Parathyroid adenoma (tissue), 2 donors: ENCODE measurements at regions not wholly inside any gene's neighbourhood (a gene's known extent, or its start where the extent isn't known, plus 50 kb on each side); places are given as distances from the start of the nearest gene placed in this dataset.

ENCODE experiments used
- H2AFZ ChIP-seq: fragments of 300-600 bp; sonication (generic); one replicate; pipeline ENCODE4 v1.7.0; 2017; ENCODE audit warnings: antibody characterized with exemption, mild to moderate bottlenecking
- H3K27ac ChIP-seq: fragments of 300-600 bp; sonication (generic); one replicate; pipeline ENCODE4 v1.7.0; 2017
- H3K27me3 ChIP-seq: fragments of 300-600 bp; sonication (generic); one replicate; pipeline ENCODE4 v1.7.0; 2017; ENCODE audit warnings: low read length; ENCODE audit not compliant: control insufficient read depth, insufficient read depth
- H3K36me3 ChIP-seq: fragments of 300-600 bp; sonication (generic); one replicate; pipeline ENCODE4 v1.7.0; 2017; ENCODE audit warnings: low read length; ENCODE audit not compliant: control insufficient read depth, insufficient read depth
- H3K4me1 ChIP-seq: fragments of 300-600 bp; sonication (generic); one replicate; pipeline ENCODE4 v1.7.0; 2017; ENCODE audit warnings: control low read depth
- H3K4me2 ChIP-seq: fragments of 300-600 bp; sonication (generic); one replicate; pipeline ENCODE4 v1.7.0; 2017; ENCODE audit warnings: low read length
- H3K4me3 ChIP-seq: fragments of 300-600 bp; sonication (generic); one replicate; pipeline ENCODE4 v1.7.0; 2017; ENCODE audit warnings: low read depth, low read length
- H3K79me2 ChIP-seq: fragments of 300-600 bp; sonication (generic); one replicate; pipeline ENCODE4 v1.7.0; 2017; ENCODE audit warnings: control low read depth
- H3K9ac ChIP-seq: fragments of 300-600 bp; sonication (generic); one replicate; pipeline ENCODE4 v1.7.0; 2017; ENCODE audit warnings: mild to moderate bottlenecking
- H3K9me3 ChIP-seq: fragments of 300-600 bp; sonication (generic); one replicate; pipeline ENCODE4 v1.7.0; 2017; ENCODE audit warnings: low read length; ENCODE audit not compliant: control insufficient read depth
- CTCF ChIP-seq: fragments of 300-600 bp; sonication (generic); IDR thresholded peaks from one replicate; pipeline ENCODE4 v1.7.0; 2017; ENCODE audit warnings: antibody characterized with exemption, mild to moderate bottlenecking
- donor health status: primary hyperparathyroidism.

GRCh38 chr21:28112511-28112910, 880.2 kb downstream of the LTN1 start:
- Histone ChIP-seq H3K4me3 (no peak overlapping the region), H3K36me3 (no peaks in the 10 kb centered on the region), H3K9me3 (no peaks in the 10 kb centered on the region), H3K4me1 (no peaks in the 10 kb centered on the region), H3K27ac (no peak overlapping the region), H3K9ac (no peak overlapping the region), H3K4me2 (no peak overlapping the region), H3K79me2 (no peaks in the 10 kb centered on the region), H3K27me3 (no peaks in the 10 kb centered on the region), H2AFZ (no peak overlapping the region)
- TF ChIP-seq CTCF, result no peak

GRCh38 chr21:28111151-28111619, 881.5 kb downstream of the LTN1 start:
- Histone ChIP-seq H3K4me3 (no peak overlapping the region), H3K4me1 (no peaks in the 10 kb centered on the region), H3K4me2 (no peak overlapping the region), H2AFZ (no peak overlapping the region), H3K9me3 (no peaks in the 10 kb centered on the region), H3K79me2 (no peaks in the 10 kb centered on the region), H3K36me3 (no peaks in the 10 kb centered on the region), H3K27ac (no peak overlapping the region), H3K27me3 (no peaks in the 10 kb centered on the region), H3K9ac (no peak overlapping the region)
- TF ChIP-seq CTCF, result no peak

GRCh38 chr21:28110716-28111115, 882.0 kb downstream of the LTN1 start:
- no peaks in the 10 kb centered on the region for H3K9me3 ChIP-seq
- no peak overlapping the region for H3K4me2 ChIP-seq
- H2AFZ ChIP-seq, result no peak overlapping the region
- TF ChIP-seq CTCF, result no peak
- H3K27me3 ChIP-seq, result no peaks in the 10 kb centered on the region
- no peak overlapping the region for H3K4me3 ChIP-seq
- H3K9ac ChIP-seq, result no peak overlapping the region
- H3K79me2 ChIP-seq, result no peaks in the 10 kb centered on the region
- H3K4me1 ChIP-seq, result no peaks in the 10 kb centered on the region
- no peak overlapping the region for H3K27ac ChIP-seq
- no peaks in the 10 kb centered on the region for H3K36me3 ChIP-seq

GRCh38 chr21:28110074-28110473, 882.6 kb downstream of the LTN1 start:
- no peak overlapping the region for H2AFZ ChIP-seq
- no peak overlapping the region for H3K4me3 ChIP-seq
- H3K79me2 ChIP-seq, result no peaks in the 10 kb centered on the region
- H3K4me1 ChIP-seq, result no peaks in the 10 kb centered on the region
- TF ChIP-seq CTCF, result no peak
- H3K27ac ChIP-seq, result no peak overlapping the region
- no peaks in the 10 kb centered on the region for H3K9me3 ChIP-seq
- H3K36me3 ChIP-seq, result no peaks in the 10 kb centered on the region
- H3K27me3 ChIP-seq, result no peaks in the 10 kb centered on the region
- H3K9ac ChIP-seq, result no peak overlapping the region
- no peak overlapping the region for H3K4me2 ChIP-seq

GRCh38 chr21:28106370-28106890, 886.2 kb downstream of the LTN1 start:
- Histone ChIP-seq H3K4me3 (no peak overlapping the region), H3K27me3 (no peaks in the 10 kb centered on the region), H3K9me3 (no peaks in the 10 kb centered on the region), H3K9ac (no peak overlapping the region), H3K36me3 (no peaks in the 10 kb centered on the region), H3K4me2 (no peak overlapping the region), H3K79me2 (no peaks in the 10 kb centered on the region), H3K4me1 (no peaks in the 10 kb centered on the region), H3K27ac (no peak overlapping the region), H2AFZ (no peak overlapping the region)
- TF ChIP-seq CTCF, result no peak
